ENCODE measurements at regions not wholly inside any gene's neighbourhood (a gene's known extent, or its start where the extent isn't known, plus 50 kb on each side); places are given as distances from the start of the nearest gene placed in this dataset.
A peak's percentile ranks its signal among the peaks of the same experiment; 100 is the strongest.

GRCh38 chr13:42658019-42658418, 84.1 kb downstream of the TNFSF11 start:
- Histone ChIP-seq H2AFZ (ENCODE audit: low read depth, low read length, poor library complexity, severe bottlenecking) (no peak overlapping the region), H3K4me2 (ENCODE audit: low read length) (no peak overlapping the region), H3K36me3 (ENCODE audit: control insufficient read depth in 1 of 2, insufficient read depth in 2 of 2, low read length in 2 of 2) (no peaks in the 10 kb centered on the region), H3K9me3 (ENCODE audit: control insufficient read depth in 1 of 2, insufficient read depth in 1 of 2, low read depth in 1 of 2, low read length in 2 of 2) (no peaks in the 10 kb centered on the region), H3K79me2 (ENCODE audit: insufficient read depth, low read length) (no peaks in the 10 kb centered on the region), H3K9me2 (ENCODE audit: insufficient read depth) (no peaks in the 10 kb centered on the region), H3K4me1 (ENCODE audit: control insufficient read depth in 1 of 2, insufficient read depth in 2 of 2, low read length in 2 of 2) (no peaks in the 10 kb centered on the region), H3K27me3 (ENCODE audit: insufficient read depth, low read length) (peaks cover 66% of the 10 kb centered on the region), H3K9ac (ENCODE audit: low read length) (no peak overlapping the region), H3K27ac (ENCODE audit: low read depth, low read length) (no peak overlapping the region), H4K20me1 (ENCODE audit: insufficient read depth) (no peaks in the 10 kb centered on the region), H3K4me3 (replicated peaks in 1 of 2; ENCODE audit: low read depth in 1 of 2, low read length in 2 of 2) (no peak overlapping the region)
- DNase-seq (ENCODE audit: low read depth, low spot score) (no peak), ATAC-seq (no peak)
- intact Hi-C loops (cut with micrococcal nuclease) = no loop called here
- CTCF ChIA-PET = no interaction called here
- RAD21 ChIA-PET (ENCODE audit: low non-redundant PET in 1 of 2, low total read pairs in 2 of 2, uncharacterized antibody in 2 of 2, unreplicated experiment in 2 of 2) = no interaction called here
- POLR2A ChIA-PET = no interaction called here
- TF ChIP-seq ELF1 (IDR thresholded peaks at IDR 0.05; ENCODE audit: borderline replicate concordance, low read depth) = no peak
- TF ChIP-seq TCF7L2 (IDR thresholded peaks at IDR 0.05; ENCODE audit: borderline replicate concordance, extremely low read depth, insufficient read depth, insufficient read length) = no peak
- TF ChIP-seq RAD21 (IDR thresholded peaks at IDR 0.05; ENCODE audit: low read depth) = no peak
- TF ChIP-seq YY1 (IDR thresholded peaks at IDR 0.05; ENCODE audit: extremely low read depth, insufficient replicate concordance, low read depth, low read length) = no peak
- no peak for TF ChIP-seq EZH2phosphoT487 (IDR thresholded peaks at IDR 0.05; ENCODE audit: borderline replicate concordance)
- BruUV-seq (replicated peaks) = no TSS peak

GRCh38 chr13:42660333-42660965, 86.5 kb downstream of the TNFSF11 start:
- H3K9me3 ChIP-seq (ENCODE audit: control insufficient read depth in 1 of 2, insufficient read depth in 1 of 2, low read depth in 1 of 2, low read length in 2 of 2) = no peaks in the 10 kb centered on the region
- H3K4me1 ChIP-seq (ENCODE audit: control insufficient read depth in 1 of 2, insufficient read depth in 2 of 2, low read length in 2 of 2) = no peaks in the 10 kb centered on the region
- ATAC-seq (peak; percentile 53; the same call in 1 of the 2 replicates), DNase-seq (ENCODE audit: low read depth, low spot score) (no peak)
- no peak overlapping the region for H2AFZ ChIP-seq (ENCODE audit: low read depth, low read length, poor library complexity, severe bottlenecking)
- no peaks in the 10 kb centered on the region for H3K79me2 ChIP-seq (ENCODE audit: insufficient read depth, low read length)
- no peak overlapping the region for H3K9ac ChIP-seq (ENCODE audit: low read length)
- no peak overlapping the region for H3K4me2 ChIP-seq (ENCODE audit: low read length)
- no peaks in the 10 kb centered on the region for H3K9me2 ChIP-seq (ENCODE audit: insufficient read depth)
- no peaks in the 10 kb centered on the region for H3K36me3 ChIP-seq (ENCODE audit: control insufficient read depth in 1 of 2, insufficient read depth in 2 of 2, low read length in 2 of 2)
- ChIA-PET CTCF (no interaction called here), RAD21 (ENCODE audit: low non-redundant PET in 1 of 2, low total read pairs in 2 of 2, uncharacterized antibody in 2 of 2, unreplicated experiment in 2 of 2) (no interaction called here), POLR2A (no interaction called here)
- no TSS peak for BruUV-seq (replicated peaks)
- no peak overlapping the region for H3K27ac ChIP-seq (ENCODE audit: low read depth, low read length)
- H4K20me1 ChIP-seq (ENCODE audit: insufficient read depth) = no peaks in the 10 kb centered on the region
- H3K27me3 ChIP-seq (ENCODE audit: insufficient read depth, low read length) = peaks cover 57% of the 10 kb centered on the region
- intact Hi-C loops (cut with micrococcal nuclease) = loop anchor here (10.0 kb wide), 1 partner anchor 1144 kb away; no protein-coding TSS in a partner anchor
- no peak overlapping the region for H3K4me3 ChIP-seq (replicated peaks in 1 of 2; ENCODE audit: low read depth in 1 of 2, low read length in 2 of 2)
- TF ChIP-seq ELF1 (IDR thresholded peaks at IDR 0.05; ENCODE audit: borderline replicate concordance, low read depth) = no peak
- no peak for TF ChIP-seq POLR2A (IDR thresholded peaks at IDR 0.05; ENCODE audit: borderline replicate concordance, extremely low read depth, insufficient read depth, insufficient read length)
- TF ChIP-seq CEBPB (IDR thresholded peaks at IDR 0.05; ENCODE audit: low read depth) = no peak
- TF ChIP-seq CTCF (IDR thresholded peaks at IDR 0.05 in 2 of 3, conservative IDR thresholded peaks at IDR 0.05 in 1 of 3; ENCODE audit: borderline replicate concordance in 1 of 3, insufficient read depth in 1 of 3, low read depth in 2 of 3, low read length in 2 of 3) = peak in 2 of 3 experiments; percentile 12 to 46; a peak in 2 of 6 replicates
- TF ChIP-seq CBX3 (IDR thresholded peaks at IDR 0.05; ENCODE audit: low read depth) = no peak
- no peak for TF ChIP-seq SP1 (IDR thresholded peaks at IDR 0.05; ENCODE audit: low read depth)
- TF ChIP-seq ZFX (IDR thresholded peaks at IDR 0.05) = no peak
- peak; percentile 44 for TF ChIP-seq RAD21 (IDR thresholded peaks at IDR 0.05; ENCODE audit: low read depth)
- TF ChIP-seq EZH2 (IDR thresholded peaks at IDR 0.05) = no peak
